GM12872 (cell line): ENCODE measurements at regions not wholly inside any gene's neighbourhood (a gene's known extent, or its start where the extent isn't known, plus 50 kb on each side); places are given as distances from the start of the nearest gene placed in this dataset.

Experiments used
- CTCF ChIP-seq: IDR thresholded peaks from 3 replicates; pipeline ENCODE4 v1.5.1; 2011; ENCODE audit warnings: low read depth, mild to moderate bottlenecking, low read length, moderate library complexity; ENCODE audit not compliant: insufficient read depth

GRCh38 chr3:31416980-31417379, 115.7 kb upstream of the STT3B start:
- no peak for TF ChIP-seq CTCF

DNA sequence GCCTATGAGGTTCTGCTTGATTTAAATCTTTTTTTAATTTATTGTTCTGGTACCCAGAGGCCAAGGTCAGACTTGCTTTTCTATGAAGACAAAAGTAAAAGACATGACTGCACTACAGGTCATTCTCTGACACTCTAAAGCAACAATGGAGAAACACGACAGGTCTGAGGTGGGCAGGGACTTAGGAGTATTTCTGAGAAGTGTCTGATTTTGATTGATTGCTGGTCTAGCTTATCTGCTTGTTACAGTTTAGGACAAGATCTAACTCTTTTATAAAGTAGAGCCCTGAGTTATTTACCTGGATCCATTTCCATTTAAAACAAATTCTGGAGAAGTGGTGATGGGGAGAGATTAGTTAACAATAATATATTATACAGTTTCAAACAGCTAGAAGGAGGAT, 115.2 kb upstream of the STT3B start:
- no peak for TF ChIP-seq CTCF

- no peak for TF ChIP-seq CTCF
These were observed 112.4 kb upstream of the STT3B start for GRCh38 chr3:31420311-31420710.

DNA sequence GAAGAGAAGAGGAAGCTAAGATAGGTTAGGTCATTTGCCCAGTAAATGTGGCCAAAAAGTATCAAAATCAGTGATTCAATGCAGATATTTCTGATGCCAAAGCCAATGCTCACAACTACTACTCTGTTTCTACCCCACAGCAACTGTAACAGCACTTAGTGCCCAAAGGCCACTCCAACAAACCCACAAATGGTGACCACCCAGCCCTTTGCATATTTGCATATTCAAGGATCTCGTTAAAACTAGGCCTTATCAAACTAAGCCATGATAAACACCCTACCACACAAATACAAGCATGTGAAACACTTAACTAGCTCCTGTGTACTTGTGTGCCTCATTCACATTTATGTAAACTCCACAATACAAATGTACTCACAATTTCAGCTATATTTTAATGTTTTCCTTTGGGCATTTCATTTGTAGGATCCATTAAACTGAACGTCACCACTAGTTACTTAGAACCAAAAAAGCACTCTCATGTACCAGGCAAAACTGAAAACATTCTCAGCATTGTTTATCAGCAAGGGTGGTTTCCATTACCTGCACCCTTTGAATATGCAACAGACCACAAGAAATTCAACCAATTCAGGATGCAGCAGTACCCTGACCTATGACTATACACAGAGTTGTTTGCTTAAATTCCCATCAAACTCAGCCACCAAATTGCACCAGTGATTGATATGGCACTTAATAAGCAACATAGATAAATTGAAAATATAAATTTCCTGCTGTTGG, 111.2 kb upstream of the STT3B start:
- no peak for TF ChIP-seq CTCF

GRCh38 chr3:31422237-31422636, 110.5 kb upstream of the STT3B start:
- TF ChIP-seq CTCF, result no peak

- TF ChIP-seq CTCF, result no peak
These were observed 109.2 kb upstream of the STT3B start for GRCh38 chr3:31423482-31423881.

DNA sequence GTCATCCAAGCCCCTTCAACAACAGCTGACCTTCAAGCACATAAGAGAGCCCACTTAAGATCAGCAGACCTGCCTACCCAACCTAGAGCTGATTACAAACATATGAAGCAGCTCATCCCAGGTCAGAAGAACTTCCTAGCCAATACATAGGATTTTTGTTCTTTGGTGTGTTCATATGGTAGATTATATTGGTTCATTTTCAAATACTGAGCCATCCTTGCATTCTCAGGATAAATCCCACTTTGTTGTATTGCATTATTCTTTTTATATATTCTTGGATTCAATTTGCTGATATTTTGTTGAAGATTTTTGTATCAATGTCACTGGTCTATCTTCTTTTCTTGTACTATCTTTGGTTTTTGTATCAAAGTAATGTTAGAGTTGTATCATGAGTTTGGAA, 107.3 kb upstream of the STT3B start:
- TF ChIP-seq CTCF, result no peak
